H1 (cell line): ENCODE measurements at regions not wholly inside any gene's neighbourhood (a gene's known extent, or its start where the extent isn't known, plus 50 kb on each side); places are given as distances from the start of the nearest gene placed in this dataset.
A peak's percentile ranks its signal among the peaks of the same experiment; 100 is the strongest.

Experiments used
- CTCF ChIA-PET: fragments of 300-600 bp; sonication (Branson Sonifier 250); formaldehyde crosslinking; loops from one replicate; lab custom pipeline; 2021; ENCODE audit not compliant: partially characterized antibody; lab: Charles Lee
- POLR2A ChIA-PET: fragments of 300-600 bp; sonication (Branson Sonifier 250); formaldehyde crosslinking; loops from one replicate; lab custom pipeline; 2021; ENCODE audit warnings: inconsistent platforms; ENCODE audit not compliant: partially characterized antibody; lab: Charles Lee
- DNase-seq, 2 experiments: peaks; one replicate each; pipeline versions ENCODE4 v3.0.0 to v3.0.0-alpha.2; 2010 to 2022; ENCODE audit warnings: low spot score in 2 of 2, low read depth in 1 of 2, mixed read lengths in 1 of 2
- FAIRE-seq: peaks from 2 replicates; lab custom pipeline; 2011; peaks lifted over from hg19 to GRCh38; lab: Jason Lieb, UNC
- H2AFZ ChIP-seq: 2 replicates; pipeline ENCODE4 v1.8.1; 2012; ENCODE audit warnings: low read length, inconsistent platforms
- H2AK5ac ChIP-seq: 2 replicates; pipeline ENCODE4 v1.6.1; 2013; ENCODE audit warnings: low read depth, low read length
- H2BK120ac ChIP-seq: replicated peaks from 2 replicates; pipeline ENCODE3; 2013; ENCODE audit warnings: low read depth, low read length, inconsistent platforms
- H2BK12ac ChIP-seq: 2 replicates; pipeline ENCODE4 v1.6.1; 2013; ENCODE audit warnings: low read depth, low read length
- H2BK15ac ChIP-seq: 2 replicates; pipeline ENCODE4 v1.6.1; 2013; ENCODE audit warnings: low read length
- H2BK20ac ChIP-seq: 2 replicates; pipeline ENCODE4 v1.6.1; 2013; ENCODE audit warnings: low read length
- H2BK5ac ChIP-seq: 2 replicates; pipeline ENCODE4 v1.6.1; 2013; ENCODE audit warnings: low read depth, low read length
- H3K14ac ChIP-seq: 2 replicates; pipeline ENCODE4 v1.6.1; 2013; ENCODE audit warnings: inconsistent platforms; ENCODE audit not compliant: insufficient read length
- H3K18ac ChIP-seq: 2 replicates; pipeline ENCODE4 v1.6.1; 2013; ENCODE audit warnings: low read length; ENCODE audit errors: extremely low read depth
- H3K23ac ChIP-seq: 2 replicates; pipeline ENCODE4 v1.6.1; 2013; ENCODE audit warnings: inconsistent platforms; ENCODE audit not compliant: insufficient read length
- H3K23me2 ChIP-seq: 2 replicates; pipeline ENCODE4 v1.6.1; 2013; ENCODE audit warnings: low read depth, low read length
- H3K27ac ChIP-seq: 2 replicates; pipeline ENCODE4 v1.6.1; 2011; ENCODE audit warnings: low read depth, low read length, inconsistent platforms
- H3K27me3 ChIP-seq, 4 experiments: replicated peaks in 1 of 4; 1 replicate in 1 of 4; 2 replicates in 3 of 4; pipeline versions ENCODE4 v1.6.1 to v1.8.1; 2011 to 2013; ENCODE audit warnings: low read length in 3 of 4, mild to moderate bottlenecking in 3 of 4, inconsistent platforms in 2 of 4, mixed read lengths in 2 of 4, moderate library complexity in 1 of 4; ENCODE audit not compliant: control insufficient read depth in 3 of 4, insufficient read depth in 3 of 4; ENCODE audit errors: extremely low read depth in 1 of 4
- H3K36me3 ChIP-seq, 4 experiments: 2 replicates each; pipeline versions ENCODE4 v1.6.1 to v1.8.1; 2011 to 2013; ENCODE audit warnings: mild to moderate bottlenecking in 4 of 4, low read length in 3 of 4, moderate library complexity in 2 of 4, control low read depth in 1 of 4, inconsistent platforms in 1 of 4; ENCODE audit not compliant: insufficient read depth in 4 of 4, control insufficient read depth in 2 of 4
- H3K4ac ChIP-seq: replicated peaks from 2 replicates; pipeline ENCODE3; 2013; ENCODE audit warnings: low read length, low read depth, mixed read lengths, inconsistent platforms; ENCODE audit not compliant: insufficient read length
- H3K4me1 ChIP-seq, 4 experiments: replicated peaks in 1 of 4; 1 replicate in 1 of 4; 2 replicates in 3 of 4; pipeline versions ENCODE4 v1.6.1 to v1.8.1; 2011 to 2013; ENCODE audit warnings: low read length in 3 of 4, inconsistent platforms in 2 of 4, mixed read lengths in 1 of 4; ENCODE audit not compliant: insufficient read depth in 4 of 4, control insufficient read depth in 3 of 4
- H3K4me2 ChIP-seq, 2 experiments: 2 replicates each; pipeline versions ENCODE4 v1.6.1 to v1.8.1; 2011 to 2013; ENCODE audit warnings: low read depth in 2 of 2, low read length in 2 of 2, control low read depth in 1 of 2, inconsistent platforms in 1 of 2, mild to moderate bottlenecking in 1 of 2; ENCODE audit not compliant: insufficient read depth in 1 of 2
- H3K4me3 ChIP-seq, 4 experiments: fragments of 200-600, 300-600 bp in 1 of 4; sonication (generic), shearing (Covaris generic), sonication (Bioruptor Twin) in 1 of 4; 2 replicates each; pipeline versions ENCODE4 v1.5.1 to v1.8.1; 2011 to 2016; ENCODE audit warnings: low read length in 4 of 4, low read depth in 3 of 4, control low read depth in 2 of 4, inconsistent platforms in 2 of 4, mild to moderate bottlenecking in 2 of 4, mixed read lengths in 1 of 4, moderate library complexity in 1 of 4; ENCODE audit not compliant: insufficient read depth in 2 of 4; ENCODE audit errors: extremely low read depth in 1 of 4
- H3K56ac ChIP-seq: replicated peaks from 2 replicates; pipeline ENCODE3; 2013; ENCODE audit warnings: low read depth, mild to moderate bottlenecking, mixed read lengths, low read length, inconsistent platforms; ENCODE audit not compliant: insufficient read length
- H3K79me1 ChIP-seq: 2 replicates; pipeline ENCODE4 v1.6.1; 2013; ENCODE audit warnings: low read depth, low read length, control low read depth
- H3K79me2 ChIP-seq, 2 experiments: 2 replicates each; pipeline versions ENCODE4 v1.6.1 to v1.8.1; 2012 to 2013; ENCODE audit warnings: low read length in 2 of 2, mild to moderate bottlenecking in 2 of 2, inconsistent platforms in 1 of 2; ENCODE audit not compliant: insufficient read depth in 2 of 2, control insufficient read depth in 1 of 2
- H3K9ac ChIP-seq, 4 experiments: replicated peaks in 1 of 4; 1 replicate in 1 of 4; 2 replicates in 3 of 4; pipeline versions ENCODE4 v1.6.1 to v1.8.1; 2011 to 2013; ENCODE audit warnings: low read depth in 3 of 4, low read length in 3 of 4, control low read depth in 2 of 4, mild to moderate bottlenecking in 2 of 4, moderate library complexity in 2 of 4, inconsistent platforms in 1 of 4; ENCODE audit errors: extremely low read depth in 1 of 4
- H3K9me3 ChIP-seq, 2 experiments: 2 replicates each; pipeline versions ENCODE4 v1.6.1 to v1.8.1; 2012 to 2013; ENCODE audit warnings: mild to moderate bottlenecking in 2 of 2, moderate library complexity in 2 of 2, control low read depth in 1 of 2, inconsistent platforms in 1 of 2, low read depth in 1 of 2, low read length in 1 of 2, mixed read lengths in 1 of 2; ENCODE audit not compliant: insufficient read depth in 2 of 2
- H4K20me1 ChIP-seq, 2 experiments: replicated peaks in 1 of 2; 2 replicates each; pipeline versions ENCODE3 to v1.8.1; 2011 to 2013; ENCODE audit warnings: inconsistent platforms in 2 of 2, low read length in 2 of 2, mild to moderate bottlenecking in 1 of 2; ENCODE audit not compliant: insufficient read depth in 2 of 2, control insufficient read depth in 1 of 2
- H4K5ac ChIP-seq: 2 replicates; pipeline ENCODE4 v1.6.1; 2013; ENCODE audit warnings: low read length, low read depth, mixed read lengths, inconsistent platforms; ENCODE audit not compliant: insufficient read length
- H4K8ac ChIP-seq: 2 replicates; pipeline ENCODE4 v1.8.0; 2013; ENCODE audit warnings: mild to moderate bottlenecking, moderate library complexity, low read length, inconsistent platforms; ENCODE audit not compliant: insufficient read depth; ENCODE audit errors: extremely low read depth
- H4K91ac ChIP-seq: replicated peaks from 2 replicates; pipeline ENCODE3; 2013; ENCODE audit warnings: low read length, mixed read lengths, inconsistent platforms; ENCODE audit not compliant: insufficient read length
- ATF2 ChIP-seq: IDR thresholded peaks from 2 replicates; pipeline ENCODE4 v1.6.1; 2012; ENCODE audit warnings: low read length, inconsistent platforms
- CBX8 ChIP-seq: fragments of 300-800, 300-1000 bp; sonication (generic); IDR thresholded peaks from 2 replicates; pipeline ENCODE4 v1.7.1; 2016; ENCODE audit warnings: low read depth, low read length, borderline replicate concordance
- CEBPB ChIP-seq: IDR thresholded peaks from 2 replicates; pipeline ENCODE4 v1.6.1; 2012; ENCODE audit warnings: low read depth, low read length
- CREB1 ChIP-seq: IDR thresholded peaks from 2 replicates; pipeline ENCODE4 v1.6.1; 2012; ENCODE audit warnings: inconsistent platforms
- EGR1 ChIP-seq: IDR thresholded peaks from 2 replicates; pipeline ENCODE4 v1.6.1; 2011; ENCODE audit warnings: low read depth, low read length, borderline replicate concordance
- EP300 ChIP-seq, 2 experiments: IDR thresholded peaks; 1 replicate in 1 of 2; 2 replicates in 1 of 2; pipeline ENCODE4 v1.6.1; 2011 to 2012; ENCODE audit warnings: low read depth in 2 of 2, low read length in 2 of 2, mild to moderate bottlenecking in 2 of 2, borderline replicate concordance in 1 of 2, inconsistent platforms in 1 of 2, moderate library complexity in 1 of 2
- GTF2F1 ChIP-seq: IDR thresholded peaks from 2 replicates; pipeline ENCODE4 v1.6.1; 2012; ENCODE audit warnings: low read depth, low read length, improper control_type of control experiment, borderline replicate concordance
- HDAC6 ChIP-seq: IDR thresholded peaks from one replicate; pipeline ENCODE4 v1.7.1; 2012; ENCODE audit warnings: low read depth, mild to moderate bottlenecking, inconsistent platforms, low read length, moderate library complexity
- NRF1 ChIP-seq: IDR thresholded peaks from 2 replicates; pipeline ENCODE4 v1.6.1; 2011; ENCODE audit warnings: mild to moderate bottlenecking, low read depth, low read length, improper control_type of control experiment
- RBBP5 ChIP-seq: IDR thresholded peaks from 2 replicates; pipeline ENCODE4 v1.7.1; 2012; ENCODE audit warnings: low read depth, mild to moderate bottlenecking, inconsistent platforms, low read length, moderate library complexity, borderline replicate concordance
- USF2 ChIP-seq: IDR thresholded peaks from 2 replicates; pipeline ENCODE4 v1.6.1; 2011; ENCODE audit warnings: low read length, improper control_type of control experiment
- WGBS, 2 experiments: shearing (Covaris generic) in 1 of 2; methylation state at CpG; one replicate each; pipeline versions ENCODE4 v1.1.6 to v1.1.7; 2013 to 2015; ENCODE audit warnings: low lambda C conversion rate in 2 of 2, mixed read lengths in 2 of 2, inconsistent platforms in 1 of 2, low coverage in 1 of 2, missing lambda C conversion rate in 1 of 2; ENCODE audit not compliant: insufficient replicate concordance in 2 of 2, insufficient coverage in 1 of 2, insufficient read length in 1 of 2; ENCODE audit errors: extremely low coverage in 1 of 2, missing lambda C conversion rate in 1 of 2; 5-methylcytosine and 5-hydroxymethylcytosine counted together

GRCh38 chrX:67044029-67044653 lies 405.3 kb upstream of the EDA2R start:
- 84% methylated on average over 3 of the region's 4 CpGs; no CpG with 5 or more reads in 1 of the 2 experiments for WGBS, 2 experiments
- peak; percentile 74 for FAIRE-seq
- no peak for TF ChIP-seq USF2
- TF ChIP-seq GTF2F1: no peak
- TF ChIP-seq ATF2: no peak
- TF ChIP-seq RBBP5: no peak
- TF ChIP-seq CREB1: no peak
- no peak for TF ChIP-seq CEBPB
- TF ChIP-seq EGR1: no peak
- TF ChIP-seq EP300 (IDR thresholded peaks at IDR 0.05; ENCODE audit: borderline replicate concordance in 1 of 2, low read depth in 2 of 2, low read length in 2 of 2): no peak
- TF ChIP-seq NRF1: no peak
- no peak for TF ChIP-seq HDAC6
- TF ChIP-seq CBX8: no peak

More at GRCh38 chrX:67044029-67044653, 405.3 kb upstream of the EDA2R start:
- POLR2A ChIA-PET: no interaction called here
- Histone ChIP-seq H3K27ac (no peak overlapping the region), H3K23ac (no peak overlapping the region), H2AK5ac (no peak overlapping the region), H3K4me1 (no peaks in the 10 kb centered on the region), H3K18ac (no peak overlapping the region), H3K4me2 (no peak overlapping the region), H3K9ac (no peak overlapping the region), H3K4ac (no peak overlapping the region), H3K36me3 (no peaks in the 10 kb centered on the region), H3K23me2 (no peaks in the 10 kb centered on the region), H2BK20ac (no peak overlapping the region), H2BK15ac (no peak overlapping the region), H3K4me3 (no peak overlapping the region), H3K79me1 (no peaks in the 10 kb centered on the region), H2BK5ac (no peak overlapping the region), H4K5ac (no peak overlapping the region), H3K27me3 (no peaks in the 10 kb centered on the region), H2AFZ (no peak overlapping the region), H4K20me1 (no peaks in the 10 kb centered on the region), H3K56ac (no peak overlapping the region), H3K79me2 (no peaks in the 10 kb centered on the region), H3K9me3 (no peaks in the 10 kb centered on the region), H2BK12ac (no peak overlapping the region), H4K91ac (no peak overlapping the region), H3K14ac (no peak overlapping the region), H4K8ac (no peak overlapping the region), H2BK120ac (no peak overlapping the region)
- CTCF ChIA-PET: no interaction called here
- no peak for DNase-seq
